Prostate gland (tissue), 2 donors: ENCODE measurements at regions not wholly inside any gene's neighbourhood (a gene's known extent, or its start where the extent isn't known, plus 50 kb on each side); places are given as distances from the start of the nearest gene placed in this dataset.

Experiments
- DNase-seq: peaks from one replicate; pipeline ENCODE4 v3.0.0-alpha.2; 2019; ENCODE audit warnings: low spot score
- H3K27ac ChIP-seq, 2 donors: fragments of 200-600 bp; sonication (generic); 2 replicates each; pipeline ENCODE4 v1.5.1; 2017 to 2019
- H3K27me3 ChIP-seq: fragments of 200-600 bp; sonication (generic); replicated peaks from 2 replicates; pipeline ENCODE4 v1.5.1; 2019; ENCODE audit not compliant: insufficient read depth
- H3K36me3 ChIP-seq, 2 donors: fragments of 200-600 bp; sonication (generic); 1 replicate in 1 of 2; 2 replicates in 1 of 2; pipeline versions ENCODE4 v1.5.1 to v1.8.1; 2017 to 2019
- H3K4me1 ChIP-seq: fragments of 200-600 bp; sonication (generic); replicated peaks from 2 replicates; pipeline ENCODE4 v1.5.1; 2019
- H3K4me3 ChIP-seq, 2 donors: fragments of 200-600 bp; sonication (generic); 2 replicates each; pipeline ENCODE4 v1.5.1; 2017 to 2019
- H3K9me3 ChIP-seq: fragments of 200-600 bp; sonication (generic); 2 replicates; pipeline ENCODE4 v1.5.1; 2017
- CTCF ChIP-seq, 4 experiments: fragments of 200-600 bp in 2 of 4; fragments of 450-650 bp in 2 of 4; sonication (generic) in 2 of 4; IDR thresholded peaks; 1 replicate in 3 of 4; 2 replicates in 1 of 4; pipeline ENCODE4 v1.5.1; 2016 to 2019; ENCODE audit warnings: antibody characterized with exemption in 4 of 4, mild to moderate bottlenecking in 2 of 4, moderate library complexity in 2 of 4
- POLR2A ChIP-seq: fragments of 450-650 bp; IDR thresholded peaks from one replicate; pipeline ENCODE4 v1.6.1; 2016; ENCODE audit warnings: antibody characterized with exemption, mild to moderate bottlenecking
- POLR2AphosphoS5 ChIP-seq: sonication (generic); formaldehyde crosslinking; IDR thresholded peaks from one replicate; pipeline ENCODE4 v1.6.1; 2017; ENCODE audit warnings: antibody characterized with exemption
- WGBS: methylation state at CpG from one replicate; pipeline ENCODE4 v1.1.5; 2018; 5-methylcytosine and 5-hydroxymethylcytosine counted together
- intact Hi-C: fragments of 100-400 bp; cut with DNase I; formaldehyde crosslinking; loops from one replicate; pipeline ENCODE4 v1.14.2; 2022

DNA sequence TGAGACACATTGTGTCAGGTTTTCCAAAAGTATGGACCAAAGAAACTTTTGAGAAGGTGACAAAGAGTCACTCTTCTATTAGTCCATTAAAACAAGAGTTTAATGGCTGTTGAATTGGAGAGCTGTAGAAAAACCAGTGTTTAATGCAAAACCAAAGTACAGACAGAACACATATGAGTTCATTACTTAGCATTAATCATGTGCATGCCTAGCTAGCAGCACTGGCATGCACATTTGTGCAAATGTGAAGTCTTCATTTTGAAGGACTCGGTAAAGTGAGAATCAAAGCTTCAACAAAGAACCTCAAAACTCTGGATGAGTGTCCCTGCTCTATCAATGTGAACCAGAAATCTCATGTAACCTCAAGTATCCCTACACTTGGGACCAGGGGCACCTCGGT is 256.3 kb upstream of the PPARGC1A start:
- Histone ChIP-seq H3K4me3 (no peak overlapping the region), H3K9me3 (no peaks in the 10 kb centered on the region), H3K36me3 (no peaks in the 10 kb centered on the region), H3K27ac (no peak overlapping the region), H3K4me1 (no peaks in the 10 kb centered on the region), H3K27me3 (no peaks in the 10 kb centered on the region)
- DNase-seq: no peak
- TF ChIP-seq POLR2A (no peak), POLR2AphosphoS5 (no peak), CTCF (IDR thresholded peaks at IDR 0.05) (no peak)
- 96% methylated on average over 2 of the region's 2 CpGs for WGBS
- intact Hi-C loops: no loop called here

GRCh38 chr4:24145591-24145990 is 255.7 kb upstream of the PPARGC1A start:
- TF ChIP-seq POLR2A: no peak
- H3K4me3 ChIP-seq: no peak overlapping the region

GRCh38 chr4:24144381-24144780 is 254.5 kb upstream of the PPARGC1A start:
- no peaks in the 10 kb centered on the region for H3K4me1 ChIP-seq
- H3K9me3 ChIP-seq: no peaks in the 10 kb centered on the region
- no peak overlapping the region for H3K27ac ChIP-seq
- no peaks in the 10 kb centered on the region for H3K36me3 ChIP-seq
- no peaks in the 10 kb centered on the region for H3K27me3 ChIP-seq
- DNase-seq: no peak
- no peak overlapping the region for H3K4me3 ChIP-seq
- TF ChIP-seq POLR2A (no peak), POLR2AphosphoS5 (no peak), CTCF (IDR thresholded peaks at IDR 0.05) (no peak)
- WGBS: 58% methylated on average over 5 of the region's 5 CpGs
- intact Hi-C loops: no loop called here

More at GRCh38 chr4:24145591-24145990, 255.7 kb upstream of the PPARGC1A start:
- H3K4me1 ChIP-seq: no peaks in the 10 kb centered on the region
- intact Hi-C loops: no loop called here
- no peaks in the 10 kb centered on the region for H3K36me3 ChIP-seq
- H3K9me3 ChIP-seq: no peaks in the 10 kb centered on the region
- 75% methylated on average over 6 of the region's 6 CpGs for WGBS
- H3K27me3 ChIP-seq: no peaks in the 10 kb centered on the region
- DNase-seq: no peak
- no peak overlapping the region for H3K27ac ChIP-seq

DNA sequence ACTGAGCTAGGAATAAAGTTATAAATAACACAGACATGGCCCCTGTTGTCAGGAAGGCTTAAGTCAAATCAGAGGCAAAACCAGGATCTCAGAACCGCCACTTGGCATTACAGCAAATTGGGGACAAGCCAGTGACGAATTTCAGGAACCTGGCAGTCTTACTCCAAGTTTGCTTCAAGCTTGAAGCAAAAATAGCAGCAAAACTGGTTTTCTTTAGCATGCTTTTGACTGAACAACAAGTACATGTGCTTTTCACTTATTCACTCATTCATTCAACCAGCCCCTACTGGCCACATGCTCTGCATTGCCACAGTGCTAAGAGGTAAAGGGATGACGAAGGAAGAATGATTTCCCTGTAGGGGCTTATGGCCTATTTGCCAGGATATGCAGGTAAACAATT is 253.9 kb upstream of the PPARGC1A start:
- no peaks in the 10 kb centered on the region for H3K27me3 ChIP-seq
- no peaks in the 10 kb centered on the region for H3K9me3 ChIP-seq
- WGBS: 38% methylated on average over 3 of the region's 3 CpGs
- TF ChIP-seq POLR2AphosphoS5 (no peak), POLR2A (no peak), CTCF (IDR thresholded peaks at IDR 0.05) (peak in 1 of 4 experiments; percentile 4)
- H3K4me3 ChIP-seq: no peak overlapping the region
- no peaks in the 10 kb centered on the region for H3K36me3 ChIP-seq
- peak; percentile 13 for DNase-seq
- intact Hi-C loops: no loop called here
- no peaks in the 10 kb centered on the region for H3K4me1 ChIP-seq
- H3K27ac ChIP-seq: no peak overlapping the region

GRCh38 chr4:24141836-24142235 is 252.0 kb upstream of the PPARGC1A start:
- H3K4me1 ChIP-seq: no peaks in the 10 kb centered on the region
- H3K27me3 ChIP-seq: no peaks in the 10 kb centered on the region
- WGBS: 64% methylated on average over 3 of the region's 3 CpGs
- TF ChIP-seq POLR2A (no peak), POLR2AphosphoS5 (no peak), CTCF (IDR thresholded peaks at IDR 0.05) (no peak)
- H3K36me3 ChIP-seq: no peaks in the 10 kb centered on the region
- H3K4me3 ChIP-seq: no peak overlapping the region
- H3K9me3 ChIP-seq: no peaks in the 10 kb centered on the region
- intact Hi-C loops: no loop called here
- no peak for DNase-seq
- H3K27ac ChIP-seq: no peak overlapping the region
